GM18870 (cell line): ENCODE measurements at regions not wholly inside any gene's neighbourhood (a gene's known extent, or its start where the extent isn't known, plus 50 kb on each side); places are given as distances from the start of the nearest gene placed in this dataset.
"Not testable (repeated sequence)": the region's sequence is repeated elsewhere in the genome, so short reads cannot be mapped to it uniquely, and the experiment has no call there.

Experiments used
- ATAC-seq: cut with Tn5 transposase; IDR thresholded peaks from one replicate; pipeline ENCODE4 v1.9.1; 2021; ENCODE audit warnings: moderate library complexity; ENCODE audit not compliant: unreplicated experiment

DNA sequence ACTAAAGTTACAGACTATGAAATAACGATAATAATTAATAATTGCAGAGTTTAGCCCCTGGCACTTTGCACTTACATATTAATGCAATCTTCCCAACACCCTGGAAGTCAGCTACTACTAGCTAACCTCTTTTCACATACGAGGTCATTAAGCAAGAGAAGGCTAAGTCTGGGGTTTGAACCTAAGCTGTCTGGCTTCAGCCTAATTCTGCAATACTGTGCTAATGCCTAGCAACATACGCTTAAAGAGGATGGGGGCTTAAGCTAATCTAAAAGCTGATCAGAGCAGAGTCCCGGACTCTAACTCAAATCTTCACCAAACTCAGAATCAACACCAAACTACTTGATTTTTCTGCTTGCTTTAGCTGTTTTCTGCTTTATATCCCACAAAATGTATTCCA is 168.7 kb upstream of the GNAI1 start:
- ATAC-seq, result no peak

DNA sequence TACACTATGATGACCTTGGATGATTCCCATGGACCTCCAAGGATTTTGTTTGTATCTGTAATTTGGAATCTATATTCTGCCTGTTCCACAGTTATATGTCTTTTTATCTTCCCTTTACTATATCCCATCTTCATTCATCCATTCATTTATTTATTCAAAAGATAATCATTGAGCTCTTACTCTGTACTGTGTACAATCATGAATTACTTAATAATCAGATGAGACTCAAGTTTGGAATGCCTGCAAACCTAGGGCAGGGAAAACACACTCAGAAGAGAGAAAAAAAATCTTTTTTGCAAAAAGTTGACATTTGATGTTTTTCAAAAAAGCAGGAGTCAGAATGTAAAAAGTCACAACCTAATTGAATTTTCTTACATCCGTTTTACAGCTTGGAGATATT is 170.2 kb upstream of the GNAI1 start:
- no peak for ATAC-seq

DNA sequence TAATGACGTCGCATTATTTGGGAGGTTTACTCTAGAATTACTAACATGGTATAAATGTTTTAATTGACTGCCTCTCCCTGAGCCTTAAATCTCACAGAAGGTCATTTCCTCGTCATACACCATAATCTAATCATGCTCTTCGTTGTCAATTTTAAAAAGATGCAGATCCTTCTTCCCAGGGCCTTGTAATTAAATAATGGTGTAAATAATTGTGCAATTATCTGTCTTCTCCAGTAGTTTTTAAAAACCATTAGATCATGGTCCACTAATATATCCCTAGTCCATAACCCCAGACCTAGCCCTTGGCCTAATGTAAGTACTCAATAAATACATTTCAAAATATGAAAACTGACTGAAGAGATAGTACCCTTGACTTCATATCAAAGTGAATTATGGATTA is 181.5 kb upstream of the GNAI1 start:
- ATAC-seq, result no peak

DNA sequence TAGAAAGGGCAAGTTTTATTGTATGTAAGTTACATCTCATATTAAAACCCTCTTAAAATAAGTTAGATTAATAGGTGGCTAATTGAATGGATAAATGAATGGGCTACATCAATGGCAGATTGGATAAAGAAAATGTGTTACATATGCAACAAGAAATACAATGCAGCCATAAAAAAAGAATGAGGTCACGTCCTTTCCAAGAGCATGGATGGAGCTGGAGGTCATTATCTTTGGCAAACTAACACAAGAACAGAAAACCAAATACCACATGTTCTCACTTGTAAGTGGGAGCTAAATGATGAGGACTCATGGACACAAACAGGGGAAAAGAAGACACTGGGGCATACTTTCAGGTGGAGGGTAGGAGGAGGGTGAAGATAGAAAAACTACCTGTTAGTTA is 182.2 kb upstream of the GNAI1 start:
- ATAC-seq, result no peak

DNA sequence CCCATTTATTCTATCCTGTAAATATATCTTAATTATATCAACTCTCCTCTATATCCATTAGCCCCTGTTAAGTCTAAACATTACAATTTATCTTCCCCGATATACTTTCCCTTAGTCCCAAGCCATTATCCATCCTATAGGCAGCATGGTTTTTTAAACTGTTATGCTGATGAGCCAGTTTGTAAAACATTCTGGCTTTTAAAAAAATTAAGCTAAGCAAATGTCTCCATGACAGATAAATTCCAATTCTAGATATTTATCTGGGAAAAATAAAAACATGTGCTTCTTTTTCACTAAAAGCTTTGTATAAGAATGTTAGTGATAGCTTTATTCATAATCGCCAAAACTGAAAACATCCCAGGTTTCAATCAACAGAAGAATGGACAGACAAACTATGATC is 183.2 kb upstream of the GNAI1 start:
- ATAC-seq, result no peak

DNA sequence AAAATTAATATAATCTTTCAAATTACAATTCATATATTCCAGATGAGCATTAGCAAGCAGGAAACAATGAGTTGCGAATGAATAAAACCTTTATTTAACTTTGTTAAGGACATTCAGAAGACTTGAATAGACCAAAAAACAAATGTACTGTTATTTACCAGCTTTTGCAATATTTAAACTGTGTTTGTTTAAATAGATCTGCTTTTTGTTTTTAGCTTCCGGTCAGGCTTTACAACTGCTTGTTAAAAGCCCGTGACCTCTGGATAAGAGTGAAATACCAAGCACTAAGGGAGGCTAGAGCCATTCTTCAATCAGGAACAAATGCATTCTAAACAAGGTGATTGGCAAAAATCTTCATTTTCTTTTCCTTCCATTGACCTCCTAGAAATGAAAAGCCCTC is 184.9 kb upstream of the GNAI1 start:
- ATAC-seq, result no peak

DNA sequence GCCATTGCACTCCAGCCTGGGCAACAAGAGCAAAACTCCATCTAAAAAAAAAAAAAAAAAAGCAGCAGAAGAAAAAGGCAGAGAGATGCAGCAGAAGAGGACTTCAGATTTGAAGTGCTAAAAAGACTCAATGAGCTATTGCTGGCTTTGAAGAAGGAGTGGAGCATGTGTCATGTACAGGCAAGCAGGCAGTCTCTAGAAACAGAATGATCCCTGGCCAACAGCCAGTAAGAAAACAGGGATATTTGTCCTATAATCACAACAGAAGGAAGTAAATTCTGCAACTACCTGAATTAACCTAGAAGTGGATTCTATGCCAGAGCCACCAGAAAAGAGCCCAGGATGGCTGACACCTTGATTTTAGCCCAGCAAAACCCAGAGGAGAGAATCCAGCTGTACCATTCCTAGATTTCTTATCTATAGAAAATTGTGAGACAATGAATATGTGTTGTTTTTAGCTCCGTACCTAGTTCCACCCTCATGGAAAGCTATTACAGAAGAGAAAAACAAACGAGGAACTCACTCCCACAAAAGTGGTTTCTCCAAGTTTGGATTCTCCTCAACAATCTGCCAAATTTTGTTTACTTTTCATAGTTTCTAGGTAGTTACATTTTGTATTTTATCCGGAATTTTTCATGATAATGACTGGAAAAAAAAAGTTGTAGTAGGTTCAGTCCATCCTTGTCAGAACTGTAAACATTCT is 198.2 kb upstream of the GNAI1 start:
- ATAC-seq, result no peak

DNA sequence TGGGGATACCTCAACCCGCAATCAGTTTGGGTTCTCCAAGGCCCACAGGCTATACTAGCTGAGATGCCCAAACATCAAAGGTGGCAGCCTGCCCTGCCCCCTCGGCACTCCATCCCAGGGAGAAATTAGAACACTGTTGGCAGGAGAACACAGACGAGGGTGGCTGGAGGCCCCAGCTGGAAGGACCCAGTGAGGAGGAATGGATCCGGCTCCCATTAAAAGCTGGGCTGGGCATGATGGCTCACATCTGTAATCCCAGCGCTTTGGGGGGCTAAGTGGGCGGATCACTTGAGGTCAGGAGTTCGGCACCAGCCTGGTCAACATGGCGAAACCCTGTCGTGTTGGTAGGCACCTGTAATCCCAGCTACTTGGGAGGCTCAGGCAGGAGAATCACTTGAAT is 199.9 kb upstream of the GNAI1 start:
- no peak for ATAC-seq

DNA sequence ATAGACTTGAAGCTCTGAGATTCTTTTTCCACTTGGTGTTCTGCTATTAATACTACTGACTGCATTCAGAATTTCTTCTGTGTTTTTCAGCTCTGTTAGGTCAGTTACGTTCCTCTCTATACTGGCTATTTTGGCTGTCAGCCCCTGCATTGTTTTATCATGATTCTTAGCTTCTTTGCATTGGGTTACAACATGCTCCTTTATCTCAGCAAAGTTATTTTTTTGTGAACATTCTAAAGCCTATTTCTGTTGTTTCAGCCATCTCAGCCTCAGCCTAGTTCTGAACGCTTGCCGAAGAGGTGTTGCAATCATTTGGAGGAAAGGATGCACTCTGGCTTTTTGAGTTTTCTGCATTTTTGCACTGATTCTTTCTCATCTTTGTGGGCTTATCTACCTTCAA is 201.5 kb upstream of the GNAI1 start:
- no peak for ATAC-seq

DNA sequence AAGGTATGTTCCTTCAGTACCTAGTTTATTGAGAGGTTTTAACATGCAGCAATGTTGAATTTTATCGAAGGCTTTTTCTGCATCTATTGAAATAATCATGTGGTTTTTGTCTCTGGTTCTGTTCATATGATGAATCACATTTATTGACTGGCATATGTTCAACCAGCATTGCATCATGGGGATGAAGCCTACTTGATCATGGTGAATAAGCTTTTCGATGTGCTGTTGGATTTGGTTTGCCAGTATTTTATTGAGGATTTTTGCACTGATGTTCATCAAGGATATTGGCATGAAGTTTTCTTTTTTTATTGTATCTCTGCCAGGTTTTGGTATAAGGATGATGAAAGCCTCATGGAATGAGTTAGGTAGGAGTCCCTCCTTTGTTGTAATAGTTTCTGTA is 204.0 kb upstream of the GNAI1 start:
- ATAC-seq, result no peak

DNA sequence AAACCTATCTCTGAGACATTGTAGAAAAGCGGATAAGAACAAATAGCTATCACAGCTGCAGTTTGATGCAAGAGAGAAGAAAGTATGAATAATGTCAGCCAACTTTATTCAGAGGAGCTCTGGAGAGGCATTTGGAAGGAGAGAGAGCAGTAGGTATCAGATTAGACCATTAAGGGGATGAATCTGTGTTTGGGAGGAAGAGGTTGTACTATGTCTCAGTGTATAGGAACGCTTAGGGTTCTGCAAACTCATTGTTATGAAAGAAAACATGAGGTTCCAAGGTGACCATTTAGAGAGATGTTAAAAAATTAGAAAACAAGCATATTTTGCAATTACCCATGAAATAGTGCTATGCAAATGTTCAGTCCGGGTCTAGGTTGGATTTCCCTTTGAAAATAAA is 207.5 kb upstream of the GNAI1 start:
- no peak for ATAC-seq

DNA sequence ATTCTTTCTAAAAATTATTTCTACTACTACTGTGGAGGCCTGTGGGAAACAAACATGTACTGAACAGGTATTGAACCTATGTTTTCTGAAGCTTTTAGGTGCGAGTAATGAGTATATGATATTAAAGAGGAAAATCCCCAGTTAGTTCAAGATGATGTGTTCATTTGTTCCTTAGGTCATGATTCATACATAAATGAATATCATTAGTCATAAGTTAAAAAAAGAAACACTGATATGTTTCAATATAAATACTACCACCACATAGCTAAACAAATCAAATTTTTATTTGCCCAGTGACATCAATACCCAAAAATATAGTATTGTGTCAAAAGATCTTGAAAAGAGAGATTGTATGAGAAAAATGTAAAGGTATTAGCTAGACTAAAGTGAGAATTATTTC is 210.7 kb upstream of the GNAI1 start:
- ATAC-seq, result no peak

DNA sequence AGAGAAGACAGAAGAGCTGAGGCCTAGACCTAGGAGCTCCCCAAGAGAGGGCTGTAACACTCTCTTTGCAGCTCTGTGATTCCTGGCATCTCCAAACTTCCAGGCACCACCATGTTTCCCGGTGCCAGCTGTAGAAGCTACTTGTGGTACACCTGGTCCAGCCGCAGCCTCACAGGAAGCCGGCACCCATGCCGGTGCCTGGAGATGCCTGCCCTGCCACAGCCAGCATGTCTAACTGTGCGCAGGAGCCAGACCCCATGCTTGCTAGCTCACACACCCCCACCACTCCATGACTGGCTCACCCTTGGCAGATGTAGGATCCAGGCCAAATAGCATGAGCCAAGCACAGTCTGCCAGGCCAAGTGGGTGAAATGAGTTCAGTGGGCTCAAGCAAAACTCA is 211.7 kb upstream of the GNAI1 start:
- ATAC-seq, result no peak

DNA sequence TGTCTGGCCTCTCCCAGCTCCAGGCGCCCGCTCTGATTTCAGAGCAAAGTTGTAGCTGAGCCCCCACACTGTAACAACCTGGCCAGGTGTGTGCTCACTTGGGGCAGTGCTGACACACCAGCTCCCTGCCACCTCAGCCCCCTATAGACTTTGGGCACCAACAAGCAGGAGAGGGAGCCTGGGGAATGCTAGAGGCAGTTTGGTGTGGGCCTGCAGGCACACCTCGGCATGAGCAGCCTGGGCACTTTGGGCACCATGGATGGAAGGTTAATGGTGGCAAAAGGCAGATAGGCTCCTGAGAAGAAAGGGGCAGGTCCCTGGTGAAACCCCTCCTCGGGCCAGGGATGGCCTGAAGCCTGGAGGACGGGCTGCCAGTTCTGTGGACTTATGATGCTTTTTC is 212.7 kb upstream of the GNAI1 start:
- ATAC-seq, result no peak

DNA sequence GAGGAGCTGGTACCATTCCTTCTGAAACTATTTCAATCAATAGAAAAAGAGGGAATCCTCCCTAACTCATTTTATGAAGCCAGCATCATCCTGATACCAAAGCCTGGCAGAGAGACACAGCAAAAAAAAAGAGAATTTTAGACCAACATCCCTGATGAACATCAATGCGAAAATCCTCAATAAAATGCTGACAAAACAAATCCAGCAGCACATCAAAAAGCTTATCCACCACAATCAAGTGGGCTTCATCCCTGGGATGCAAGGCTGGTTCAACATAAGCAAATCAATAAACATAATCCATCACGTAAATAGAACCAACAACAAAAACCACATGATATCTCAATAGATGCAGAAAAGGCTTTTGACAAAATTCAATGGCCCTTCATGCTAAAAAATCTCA is 216.0 kb upstream of the GNAI1 start:
- ATAC-seq, result not testable (repeated sequence)

DNA sequence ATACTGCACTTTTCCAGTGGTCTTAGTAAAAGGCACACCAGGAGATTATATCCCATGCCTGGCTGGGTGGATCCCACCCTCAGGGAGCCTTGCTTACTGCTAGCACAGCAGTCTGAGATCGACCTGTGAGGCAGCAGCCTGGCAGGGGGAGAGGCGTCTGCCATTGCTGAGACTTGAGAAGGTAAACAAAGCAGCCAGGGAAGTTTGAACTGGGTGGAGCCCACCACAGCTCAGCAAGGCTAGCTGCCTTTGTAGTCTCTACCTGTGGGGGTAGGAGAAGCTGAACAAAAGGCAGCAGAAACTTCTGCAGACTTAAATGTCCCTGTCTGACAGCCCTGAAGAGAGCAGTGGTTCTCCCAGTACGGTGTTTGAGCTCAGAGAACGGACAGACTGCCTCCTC is 219.3 kb upstream of the GNAI1 start:
- ATAC-seq, result not testable (repeated sequence)

DNA sequence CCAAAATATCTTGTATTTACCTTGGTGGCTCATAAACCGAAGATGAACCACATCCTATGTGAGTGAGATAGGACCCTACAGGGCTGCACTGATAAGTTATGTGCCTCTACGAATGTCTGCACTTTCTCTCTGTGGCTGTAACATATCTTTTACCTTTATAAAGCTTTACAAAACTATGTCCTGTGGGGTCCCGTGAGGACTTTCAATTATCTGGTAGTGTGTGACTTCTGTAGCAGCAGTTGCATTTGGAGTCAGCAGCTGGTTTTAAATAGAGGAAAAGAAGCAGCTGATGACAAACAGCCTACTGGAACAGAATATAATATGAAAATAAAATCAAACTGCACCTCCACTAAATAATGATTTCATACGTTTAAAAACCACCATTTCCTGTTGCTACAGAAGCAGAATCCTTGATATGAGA is 222.4 kb upstream of the GNAI1 start:
- ATAC-seq, result no peak

DNA sequence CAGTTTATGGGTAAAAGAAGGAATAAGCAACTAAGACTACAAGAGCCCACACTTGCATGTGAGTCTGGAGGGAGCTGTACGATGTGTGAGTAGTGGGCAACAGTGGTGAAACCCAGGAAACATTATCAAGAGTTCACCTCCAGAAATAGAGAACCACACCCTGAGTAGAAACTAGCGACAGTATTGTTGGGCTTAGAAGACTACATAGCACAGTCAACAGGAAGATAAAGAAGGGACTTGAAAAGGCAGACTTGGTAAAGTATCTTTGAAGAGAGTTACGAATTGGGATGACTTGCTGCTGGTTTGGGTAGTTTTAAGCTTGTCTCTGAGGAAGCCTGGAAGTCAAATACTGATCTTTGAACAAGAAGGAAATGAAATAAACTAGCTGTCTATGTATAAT is 223.2 kb upstream of the GNAI1 start:
- ATAC-seq, result no peak

DNA sequence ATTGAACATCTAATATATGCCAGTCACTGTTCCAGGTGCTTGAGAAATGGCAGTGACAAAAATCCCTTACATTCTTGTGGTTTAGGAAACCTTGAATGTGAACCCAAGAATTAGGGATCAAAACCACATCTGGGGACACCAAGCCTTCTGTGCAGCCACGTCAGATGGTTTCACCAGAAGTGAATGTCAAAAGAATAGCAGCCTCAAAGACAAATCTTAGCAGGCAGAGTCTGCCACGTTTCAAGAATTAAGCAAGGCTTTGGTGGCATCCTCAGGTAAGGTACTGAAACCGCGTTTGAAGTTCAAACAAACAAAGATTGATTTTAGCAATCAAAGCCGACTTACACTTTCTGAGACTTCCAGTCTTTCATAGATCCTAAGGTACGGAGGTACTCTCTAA is 225.5 kb upstream of the GNAI1 start:
- ATAC-seq, result no peak

DNA sequence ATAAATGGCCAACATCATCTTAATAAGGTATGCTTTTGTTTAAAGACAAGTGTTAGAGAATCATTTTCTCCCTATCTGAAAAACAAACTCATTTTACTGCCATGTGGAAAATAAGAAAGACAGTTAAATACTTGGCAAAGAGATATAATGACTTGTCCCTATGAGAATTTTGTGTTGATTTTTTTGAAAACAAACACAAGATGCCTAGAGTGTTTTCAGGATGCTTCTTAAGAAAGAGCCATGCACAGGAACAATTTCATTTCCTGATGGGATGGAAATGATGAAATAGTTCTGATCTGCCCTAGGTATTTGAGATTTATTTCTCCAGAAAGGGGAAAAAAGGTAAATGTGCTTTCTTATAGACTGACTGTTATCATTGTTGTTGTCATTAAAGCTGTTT is 237.5 kb upstream of the GNAI1 start:
- no peak for ATAC-seq

DNA sequence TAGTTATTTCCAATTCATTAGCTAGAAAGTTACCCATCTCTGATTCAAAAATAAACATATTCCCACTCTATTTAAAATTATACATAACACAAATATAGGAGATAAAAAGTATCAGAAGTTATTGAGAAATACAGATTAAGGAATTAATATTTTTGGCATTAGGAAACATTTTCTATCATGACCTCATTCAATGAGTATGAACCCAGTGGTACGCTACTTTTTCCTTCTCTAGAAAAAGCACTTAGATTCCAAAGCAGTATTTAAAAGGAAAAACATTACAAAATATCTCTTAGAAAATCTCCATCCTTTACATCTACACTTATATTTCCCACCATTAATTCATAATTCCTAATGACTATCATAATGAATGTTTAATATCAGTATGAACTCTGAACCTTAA is 240.6 kb upstream of the GNAI1 start:
- ATAC-seq, result no peak

DNA sequence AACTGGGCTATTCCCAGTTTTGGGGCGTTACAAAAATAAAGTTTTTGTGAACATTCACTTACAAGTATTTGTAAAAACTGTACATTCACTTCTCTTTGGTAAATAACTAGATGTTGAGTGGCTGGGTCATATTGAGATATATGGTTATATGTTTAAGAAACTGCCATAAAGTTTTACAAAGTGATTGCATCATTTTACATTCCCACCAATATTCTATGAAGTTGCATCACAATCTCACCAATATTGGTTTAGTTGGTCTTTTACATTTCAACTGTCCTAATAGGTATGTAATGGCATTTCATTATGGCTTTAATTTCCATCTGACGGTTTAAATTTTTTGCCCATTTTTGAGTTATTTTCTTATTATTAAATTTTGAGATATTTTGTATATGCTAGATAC is 251.7 kb upstream of the GNAI1 start:
- ATAC-seq, result no peak

DNA sequence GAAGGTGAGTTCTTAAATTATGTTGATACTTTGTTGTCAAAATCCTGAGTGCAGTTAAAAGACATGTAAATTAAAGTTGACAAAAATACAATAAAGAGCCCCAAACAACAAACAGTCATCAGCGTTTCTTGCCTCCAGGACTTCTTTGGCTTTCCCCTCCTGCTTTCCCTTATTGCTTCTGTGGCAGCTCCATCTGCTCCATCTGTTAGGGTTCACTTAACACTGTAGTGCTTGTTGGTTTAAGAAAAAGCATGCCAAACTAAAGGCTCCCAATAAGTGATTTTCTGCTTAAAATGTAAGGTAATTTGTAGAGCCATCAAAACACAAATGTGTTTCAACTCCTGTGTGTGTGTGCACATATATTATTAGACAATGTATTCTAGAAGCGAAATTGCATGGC is 254.3 kb upstream of the GNAI1 start:
- no peak for ATAC-seq
